B cell (primary cell): ENCODE measurements at regions not wholly inside any gene's neighbourhood (a gene's known extent, or its start where the extent isn't known, plus 50 kb on each side); places are given as distances from the start of the nearest gene placed in this dataset.

Experiments
- ATAC-seq: fragments of 200-7000 bp; cut with Tn5 transposase; one replicate; pipeline ENCODE4 v1.10.0; 2021; ENCODE audit warnings: low read depth, mild to moderate bottlenecking, moderate number of reproducible peaks, moderate library complexity
- CTCF ChIA-PET: fragments of 350-600 bp; sonication (Branson Sonifier 250); formaldehyde crosslinking; loops from one replicate; lab custom pipeline; 2021; ENCODE audit warnings: antibody characterized with exemption, inconsistent platforms; lab: Charles Lee
- POLR2A ChIA-PET: fragments of 350-600 bp; sonication (Branson Sonifier 250); formaldehyde crosslinking; loops from one replicate; lab custom pipeline; 2021; ENCODE audit warnings: antibody characterized with exemption; lab: Charles Lee
- DNase-seq: peaks from one replicate; pipeline ENCODE4 v3.0.0; 2013
- H2AFZ ChIP-seq: 2 replicates; pipeline ENCODE4 v1.6.1; 2012; ENCODE audit warnings: mild to moderate bottlenecking, low read depth, low read length; ENCODE audit not compliant: insufficient read depth, poor library complexity, severe bottlenecking
- H3K27ac ChIP-seq, 2 donors: 1 replicate in 1 of 2; 2 replicates in 1 of 2; pipeline ENCODE4 v1.5.1; 2012 to 2013; ENCODE audit warnings: low read length in 2 of 2, mild to moderate bottlenecking in 2 of 2, moderate library complexity in 1 of 2
- H3K27me3 ChIP-seq, 4 experiments: fragments of 200-600 bp in 1 of 4; sonication (generic) in 1 of 4; replicated peaks in 1 of 4; 1 replicate in 2 of 4; 2 replicates in 2 of 4; pipeline versions ENCODE4 v1.6.1 to v1.7.0; 2013 to 2016; ENCODE audit warnings: low read length in 3 of 4, mild to moderate bottlenecking in 2 of 4, mixed read lengths in 1 of 4, moderate library complexity in 1 of 4; ENCODE audit not compliant: insufficient read depth in 4 of 4, control insufficient read depth in 3 of 4; ENCODE audit errors: control extremely low read depth in 1 of 4
- H3K36me3 ChIP-seq, 2 experiments: replicated peaks in 1 of 2; 1 replicate in 1 of 2; 2 replicates in 1 of 2; pipeline versions ENCODE4 v1.6.1 to v1.7.1; 2013; ENCODE audit warnings: low read length in 1 of 2; ENCODE audit not compliant: insufficient read depth in 2 of 2, control insufficient read depth in 1 of 2; ENCODE audit errors: control extremely low read depth in 1 of 2, extremely low read depth in 1 of 2
- H3K4me1 ChIP-seq, 2 donors: fragments of 200-600 bp in 1 of 2; sonication (generic) in 1 of 2; 1 replicate in 1 of 2; 2 replicates in 1 of 2; pipeline versions ENCODE4 v1.5.1 to v1.6.1; 2013 to 2017; ENCODE audit warnings: low read length in 2 of 2; ENCODE audit not compliant: control insufficient read depth in 2 of 2, insufficient read depth in 2 of 2
- H3K4me2 ChIP-seq: replicated peaks from 2 replicates; pipeline ENCODE3; 2012; ENCODE audit warnings: mild to moderate bottlenecking, low read depth, low read length; ENCODE audit not compliant: poor library complexity, severe bottlenecking
- H3K4me3 ChIP-seq, 5 experiments: fragments of 200-600 bp in 1 of 5; sonication (generic) in 1 of 5; 1 replicate in 3 of 5; 2 replicates in 2 of 5; pipeline versions ENCODE4 v1.5.1 to v1.7.0; 2011 to 2016; ENCODE audit warnings: low read length in 4 of 5, mild to moderate bottlenecking in 4 of 5, low read depth in 2 of 5, control low read depth in 1 of 5, moderate library complexity in 1 of 5; ENCODE audit not compliant: insufficient read depth in 1 of 5; ENCODE audit errors: control extremely low read depth in 1 of 5, extremely low read depth in 1 of 5
- H3K79me2 ChIP-seq: fragments of 200-600 bp; sonication (generic); one replicate; pipeline ENCODE4 v1.6.0; 2016; ENCODE audit warnings: low read length; ENCODE audit not compliant: control insufficient read depth, insufficient read depth
- H3K9ac ChIP-seq: fragments of 200-600 bp; sonication (generic); 2 replicates; pipeline ENCODE4 v1.6.1; 2017; ENCODE audit warnings: mild to moderate bottlenecking, low read length, moderate library complexity
- H3K9me3 ChIP-seq, 3 donors: one replicate each; pipeline versions ENCODE4 v1.6.1 to v1.7.1; 2013; ENCODE audit warnings: low read length in 2 of 3; ENCODE audit not compliant: control insufficient read depth in 2 of 3, insufficient read depth in 1 of 3; ENCODE audit errors: control extremely low read depth in 1 of 3
- H4K20me1 ChIP-seq: 2 replicates; pipeline ENCODE4 v1.6.0; 2012; ENCODE audit warnings: mild to moderate bottlenecking, low read length; ENCODE audit not compliant: insufficient read depth, control insufficient read depth, poor library complexity, severe bottlenecking
- H3K27ac Mint-ChIP-seq: one replicate; pipeline ENCODE4 v1.8.0; 2021; ENCODE audit warnings: mixed read lengths
- H3K27me3 Mint-ChIP-seq: one replicate; pipeline ENCODE4 v1.8.0; 2021; ENCODE audit warnings: mixed read lengths
- H3K4me1 Mint-ChIP-seq: one replicate; pipeline ENCODE4 v1.8.0; 2021; ENCODE audit warnings: mixed read lengths
- H3K4me3 Mint-ChIP-seq: one replicate; pipeline ENCODE4 v1.8.0; 2021; ENCODE audit warnings: mixed read lengths
- H3K9me3 Mint-ChIP-seq: one replicate; pipeline ENCODE4 v1.8.0; 2022; ENCODE audit warnings: mixed read lengths; ENCODE audit not compliant: insufficient read depth
- CTCF ChIP-seq: fragments of 200-600 bp; IDR thresholded peaks from one replicate; pipeline ENCODE4 v1.8.0; 2022; ENCODE audit warnings: antibody characterized with exemption, mild to moderate bottlenecking
- EZH2 ChIP-seq: IDR thresholded peaks from 2 replicates; pipeline ENCODE4 v1.6.1; 2012; ENCODE audit warnings: borderline replicate concordance, low read depth, mild to moderate bottlenecking, moderate library complexity, low read length; ENCODE audit not compliant: insufficient read depth, poor library complexity, severe bottlenecking
- WGBS: methylation state at CpG from one replicate; pipeline ENCODE4 v1.1.5; 2013; ENCODE audit warnings: missing lambda C conversion rate; ENCODE audit not compliant: insufficient coverage; 5-methylcytosine and 5-hydroxymethylcytosine counted together
- intact Hi-C: fragments of 100-400 bp; cut with micrococcal nuclease; formaldehyde crosslinking; loops from one replicate; pipeline ENCODE4 v1.10.0; 2022

- H3K27me3 ChIP-seq: no peaks in the 10 kb centered on the region
- H3K4me1 Mint-ChIP-seq: peaks cover 15% of the 10 kb centered on the region
- no peak overlapping the region for H3K27ac ChIP-seq
- H3K4me1 ChIP-seq: peaks cover 24 to 37% of the 10 kb centered on the region in 2 donors
- 4% methylated on average over 4 of the region's 16 CpGs for WGBS
- TF ChIP-seq EZH2 (no peak), CTCF (peak; percentile 90)
- peak overlapping the region; percentile 49 for H2AFZ ChIP-seq
- no peak overlapping the region for H3K9ac ChIP-seq
- no peak overlapping the region for H3K4me3 Mint-ChIP-seq
- H3K36me3 ChIP-seq: no peaks in the 10 kb centered on the region
- ATAC-seq (peak; percentile 92), DNase-seq (peak; percentile 86)
- H3K4me2 ChIP-seq: peak overlapping the region; percentile 51
- H3K79me2 ChIP-seq: no peaks in the 10 kb centered on the region
- H4K20me1 ChIP-seq: no peaks in the 10 kb centered on the region
- no peak overlapping the region for H3K4me3 ChIP-seq
- H3K9me3 Mint-ChIP-seq: no peaks in the 10 kb centered on the region
- H3K27me3 Mint-ChIP-seq: no peaks in the 10 kb centered on the region
- POLR2A ChIA-PET: no interaction called here
- CTCF ChIA-PET: interaction anchor here (0.6 to 4.7 kb wide), 34 partner anchors 9 to 758 kb away, joined by 3 to 33 read pairs (median 6); partner anchors contain the start of gene C5orf15
- intact Hi-C loops: loop anchor here (1.0 to 10.0 kb wide), 6 partner anchors 75 to 1482 kb away; no protein-coding TSS in a partner anchor
- H3K27ac Mint-ChIP-seq: peak overlapping the region; percentile 12
- no peaks in the 10 kb centered on the region for H3K9me3 ChIP-seq
These were observed 99.4 kb downstream of the C5orf15 start for GRCh38 chr5:133868946-133869518.

GRCh38 chr5:133867851-133868545, 100.4 kb downstream of the C5orf15 start:
- 95% methylated on average over 4 of the region's 10 CpGs for WGBS
- intact Hi-C loops: loop anchor here (2.0 to 10.0 kb wide), 4 partner anchors 113 to 1481 kb away; no protein-coding TSS in a partner anchor
- Histone ChIP-seq H3K4me1 (peaks cover 24 to 37% of the 10 kb centered on the region in 2 donors), H4K20me1 (no peaks in the 10 kb centered on the region), H3K36me3 (no peaks in the 10 kb centered on the region), H3K79me2 (no peaks in the 10 kb centered on the region), H2AFZ (no peak overlapping the region), H3K9me3 (no peaks in the 10 kb centered on the region), H3K27ac (no peak overlapping the region), H3K4me3 (no peak overlapping the region), H3K4me2 (no peak overlapping the region), H3K27me3 (no peaks in the 10 kb centered on the region), H3K9ac (no peak overlapping the region)
- Mint-ChIP-seq H3K4me1 (peaks cover 13% of the 10 kb centered on the region), H3K9me3 (no peaks in the 10 kb centered on the region), H3K4me3 (no peak overlapping the region), H3K27ac (no peak overlapping the region), H3K27me3 (no peaks in the 10 kb centered on the region)
- no peak for DNase-seq
- ATAC-seq: no peak
- ChIA-PET POLR2A (interaction anchor here (0.5 kb wide), 1 partner anchor 1383 kb away, joined by 5 read pairs; no protein-coding TSS in a partner anchor), CTCF (interaction anchor here (0.6 to 4.7 kb wide), 15 partner anchors 8 to 794 kb away, joined by 3 to 33 read pairs (median 7); partner anchors contain the start of gene C5orf15)
- TF ChIP-seq EZH2 (no peak), CTCF (no peak)
